Chondrocyte (in vitro differentiated cells): ENCODE measurements at regions not wholly inside any gene's neighbourhood (a gene's known extent, or its start where the extent isn't known, plus 50 kb on each side); places are given as distances from the start of the nearest gene placed in this dataset.

Experiments
- DNase-seq: peaks from one replicate; pipeline ENCODE4 v3.0.0; 2021; ENCODE audit warnings: mixed read lengths, low spot score
- H3K27ac Mint-ChIP-seq: one replicate; pipeline ENCODE4 v1.8.0; 2021; ENCODE audit warnings: mild to moderate bottlenecking, moderate library complexity, mixed read lengths; ENCODE audit not compliant: unreplicated experiment
- H3K27me3 Mint-ChIP-seq: 2 replicates; pipeline ENCODE4 v1.8.0; 2021; ENCODE audit warnings: low read depth, mixed read lengths
- H3K36me3 Mint-ChIP-seq: 2 replicates; pipeline ENCODE4 v1.8.0; 2021; ENCODE audit warnings: low read depth, mixed read lengths
- H3K4me1 Mint-ChIP-seq: 2 replicates; pipeline ENCODE4 v1.8.0; 2021; ENCODE audit warnings: low read depth, mild to moderate bottlenecking, mixed read lengths
- H3K4me3 Mint-ChIP-seq: one replicate; pipeline ENCODE4 v1.8.0; 2021; ENCODE audit warnings: mild to moderate bottlenecking, moderate library complexity, mixed read lengths; ENCODE audit not compliant: unreplicated experiment
- H3K9me3 Mint-ChIP-seq: 2 replicates; pipeline ENCODE4 v1.8.0; 2021; ENCODE audit warnings: low read depth, mixed read lengths
- TF ChIP-seq, protein P1 (sequence below): fragments of 200-600 bp; sonication (generic); IDR thresholded peaks from 2 replicates; pipeline ENCODE4 v1.5.0; 2021; ENCODE audit warnings: antibody characterized with exemption, mild to moderate bottlenecking, moderate library complexity

DNA sequence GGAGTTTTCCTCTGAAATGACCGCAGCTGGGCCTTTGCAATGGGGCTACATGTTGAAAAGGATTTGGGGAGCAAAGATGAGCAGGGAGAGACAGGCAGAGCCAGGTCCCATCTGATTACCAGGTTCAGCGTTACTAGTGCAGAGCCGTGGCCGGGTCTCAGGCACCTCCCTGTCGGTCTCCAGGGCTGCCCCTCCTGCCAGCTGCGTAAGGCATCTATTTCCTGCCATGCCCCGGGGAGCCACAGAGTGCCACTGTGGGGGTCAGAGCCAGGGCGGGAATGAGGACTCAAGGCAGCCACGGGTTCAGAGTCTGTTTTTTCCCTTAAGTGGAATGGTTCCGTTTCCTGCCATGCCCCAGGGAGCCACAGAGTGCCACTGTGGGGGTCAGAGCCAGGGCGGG lies 382.6 kb upstream of the SHH start:
- H3K27ac Mint-ChIP-seq = no peak overlapping the region
- H3K9me3 Mint-ChIP-seq = peaks cover 3% of the 10 kb centered on the region
- TF ChIP-seq, protein P1, sequence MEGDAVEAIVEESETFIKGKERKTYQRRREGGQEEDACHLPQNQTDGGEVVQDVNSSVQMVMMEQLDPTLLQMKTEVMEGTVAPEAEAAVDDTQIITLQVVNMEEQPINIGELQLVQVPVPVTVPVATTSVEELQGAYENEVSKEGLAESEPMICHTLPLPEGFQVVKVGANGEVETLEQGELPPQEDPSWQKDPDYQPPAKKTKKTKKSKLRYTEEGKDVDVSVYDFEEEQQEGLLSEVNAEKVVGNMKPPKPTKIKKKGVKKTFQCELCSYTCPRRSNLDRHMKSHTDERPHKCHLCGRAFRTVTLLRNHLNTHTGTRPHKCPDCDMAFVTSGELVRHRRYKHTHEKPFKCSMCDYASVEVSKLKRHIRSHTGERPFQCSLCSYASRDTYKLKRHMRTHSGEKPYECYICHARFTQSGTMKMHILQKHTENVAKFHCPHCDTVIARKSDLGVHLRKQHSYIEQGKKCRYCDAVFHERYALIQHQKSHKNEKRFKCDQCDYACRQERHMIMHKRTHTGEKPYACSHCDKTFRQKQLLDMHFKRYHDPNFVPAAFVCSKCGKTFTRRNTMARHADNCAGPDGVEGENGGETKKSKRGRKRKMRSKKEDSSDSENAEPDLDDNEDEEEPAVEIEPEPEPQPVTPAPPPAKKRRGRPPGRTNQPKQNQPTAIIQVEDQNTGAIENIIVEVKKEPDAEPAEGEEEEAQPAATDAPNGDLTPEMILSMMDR = no peak
- DNase-seq = no peak
- no peak overlapping the region for H3K4me3 Mint-ChIP-seq
- H3K36me3 Mint-ChIP-seq = no peaks in the 10 kb centered on the region
- no peaks in the 10 kb centered on the region for H3K4me1 Mint-ChIP-seq
- H3K27me3 Mint-ChIP-seq = no peaks in the 10 kb centered on the region

DNA sequence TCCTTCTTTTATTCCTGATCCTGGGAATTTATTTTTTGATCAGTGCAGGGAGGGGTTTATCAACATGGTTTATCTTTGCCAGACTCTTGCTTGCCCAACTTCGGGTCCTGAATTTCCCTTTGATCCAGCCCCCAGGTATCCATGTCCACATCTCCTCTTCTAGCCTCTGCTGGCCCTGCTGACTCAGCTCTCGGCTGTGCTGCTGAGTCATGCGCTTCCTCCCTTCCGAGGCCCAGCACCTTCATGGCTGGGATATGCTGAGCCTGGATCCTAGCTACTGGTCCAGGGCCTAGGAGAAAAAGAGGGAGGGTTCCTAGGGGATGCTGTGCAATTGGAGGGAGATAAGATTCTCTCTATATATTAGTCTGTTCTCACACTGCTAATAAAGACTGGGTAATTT lies 380.7 kb upstream of the SHH start:
- Mint-ChIP-seq H3K4me3 (no peak overlapping the region), H3K36me3 (no peaks in the 10 kb centered on the region), H3K4me1 (no peaks in the 10 kb centered on the region), H3K27ac (no peak overlapping the region), H3K9me3 (peaks cover 14% of the 10 kb centered on the region), H3K27me3 (no peaks in the 10 kb centered on the region)
- DNase-seq = no peak
- TF ChIP-seq, protein P1 = no peak

DNA sequence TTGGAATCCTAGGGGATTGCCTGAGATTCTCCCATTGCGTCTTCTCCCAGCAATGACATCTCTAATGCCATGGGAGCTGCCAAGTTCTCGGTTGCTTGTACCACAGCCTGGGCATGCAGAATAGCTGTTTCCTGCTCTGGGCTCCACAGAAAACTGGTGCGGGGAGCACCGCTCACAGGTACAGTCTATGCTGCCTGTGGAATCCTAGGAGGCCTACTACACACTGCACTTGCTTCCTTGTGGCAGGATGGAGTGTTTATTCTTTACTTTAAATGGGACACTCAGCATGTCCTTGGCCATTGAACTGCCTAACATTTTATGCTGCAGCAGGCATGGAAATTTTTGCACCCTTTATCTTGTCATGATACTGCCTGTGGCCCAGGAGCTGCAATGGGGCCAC lies 378.8 kb upstream of the SHH start:
- TF ChIP-seq, protein P1 = no peak
- H3K4me3 Mint-ChIP-seq = no peak overlapping the region
- H3K36me3 Mint-ChIP-seq = no peaks in the 10 kb centered on the region
- H3K9me3 Mint-ChIP-seq = peaks cover 21% of the 10 kb centered on the region
- no peaks in the 10 kb centered on the region for H3K4me1 Mint-ChIP-seq
- no peaks in the 10 kb centered on the region for H3K27me3 Mint-ChIP-seq
- DNase-seq = no peak
- no peak overlapping the region for H3K27ac Mint-ChIP-seq

DNA sequence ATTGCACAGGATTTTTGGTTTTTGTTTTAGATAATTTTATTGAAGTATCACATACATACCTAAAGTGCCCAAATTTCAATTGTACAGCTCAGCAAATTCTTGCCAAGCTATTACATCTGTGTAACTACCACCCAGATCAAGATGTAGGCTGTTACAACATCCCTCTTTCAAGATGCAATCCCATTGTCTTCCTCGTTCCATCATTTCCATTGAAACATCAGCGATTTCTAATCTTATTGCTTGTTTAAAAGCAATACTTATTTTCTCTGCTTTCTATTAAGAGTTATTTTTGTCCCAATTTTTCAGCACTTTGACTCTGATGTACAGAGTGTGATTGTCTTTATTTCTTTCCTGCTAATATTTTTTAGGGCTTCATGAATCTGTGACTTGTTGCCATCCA lies 372.8 kb upstream of the SHH start:
- peaks cover 2% of the 10 kb centered on the region for H3K36me3 Mint-ChIP-seq
- no peak overlapping the region for H3K27ac Mint-ChIP-seq
- H3K27me3 Mint-ChIP-seq = peaks cover 1% of the 10 kb centered on the region
- TF ChIP-seq, protein P1 = no peak
- no peaks in the 10 kb centered on the region for H3K4me1 Mint-ChIP-seq
- DNase-seq = no peak
- peaks cover 35% of the 10 kb centered on the region for H3K9me3 Mint-ChIP-seq
- no peak overlapping the region for H3K4me3 Mint-ChIP-seq

DNA sequence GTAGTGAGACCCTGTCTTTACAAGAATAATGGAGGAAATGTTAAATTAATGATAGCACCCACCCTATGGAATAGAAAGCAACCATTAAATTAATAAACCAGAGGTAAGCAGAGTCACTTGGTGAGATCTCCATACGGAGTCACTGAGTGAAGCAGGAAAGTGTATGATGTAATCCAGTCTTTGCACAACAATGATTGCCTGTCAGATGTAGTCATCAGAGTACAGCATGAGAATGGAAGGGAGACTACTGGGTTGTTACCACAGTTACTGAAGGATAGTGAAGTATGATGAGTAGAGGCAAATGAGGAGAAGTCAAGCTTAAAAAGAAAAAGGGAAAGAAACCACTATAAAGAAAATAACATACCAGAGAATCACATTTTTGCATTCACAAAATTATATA lies 371.9 kb upstream of the SHH start:
- peaks cover 31% of the 10 kb centered on the region for H3K9me3 Mint-ChIP-seq
- H3K27me3 Mint-ChIP-seq = peaks cover 1% of the 10 kb centered on the region
- TF ChIP-seq, protein P1 = no peak
- H3K27ac Mint-ChIP-seq = no peak overlapping the region
- H3K36me3 Mint-ChIP-seq = peaks cover 2% of the 10 kb centered on the region
- no peaks in the 10 kb centered on the region for H3K4me1 Mint-ChIP-seq
- no peak overlapping the region for H3K4me3 Mint-ChIP-seq
- DNase-seq = no peak
